Keratinocyte (primary cell): ENCODE measurements at regions not wholly inside any gene's neighbourhood (a gene's known extent, or its start where the extent isn't known, plus 50 kb on each side); places are given as distances from the start of the nearest gene placed in this dataset.

Source experiments
- DNase-seq: peaks from one replicate; pipeline ENCODE4 v3.0.0-alpha.2; 2011; ENCODE audit warnings: low read depth, missing footprints, low spot score
- FAIRE-seq: peaks from 2 replicates; lab custom pipeline; 2011; peaks lifted over from hg19 to GRCh38; lab: Jason Lieb, UNC
- H2AFZ ChIP-seq: 2 replicates; pipeline ENCODE4 v1.6.0; 2012; ENCODE audit warnings: low read length, control low read depth, inconsistent platforms; ENCODE audit not compliant: control insufficient read depth
- H3K27ac ChIP-seq: 2 replicates; pipeline ENCODE4 v1.5.1; 2011; ENCODE audit warnings: low read length; ENCODE audit not compliant: control insufficient read depth, insufficient read depth
- H3K27me3 ChIP-seq: 3 replicates; pipeline ENCODE4 v1.6.0; 2011; ENCODE audit warnings: low read length; ENCODE audit not compliant: control insufficient read depth, insufficient read depth; ENCODE audit errors: extremely low read depth
- H3K36me3 ChIP-seq, 2 experiments: 2 replicates in 1 of 2; 3 replicates in 1 of 2; pipeline ENCODE4 v1.5.1; 2011; ENCODE audit warnings: low read length in 2 of 2, mild to moderate bottlenecking in 1 of 2; ENCODE audit not compliant: control insufficient read depth in 2 of 2, insufficient read depth in 2 of 2; ENCODE audit errors: extremely low read depth in 1 of 2
- H3K4me1 ChIP-seq: 3 replicates; pipeline ENCODE4 v1.5.1; 2011; ENCODE audit warnings: low read length; ENCODE audit not compliant: control insufficient read depth, insufficient read depth; ENCODE audit errors: extremely low read depth
- H3K4me2 ChIP-seq: 3 replicates; pipeline ENCODE4 v1.6.0; 2011; ENCODE audit warnings: low read depth, low read length; ENCODE audit not compliant: control insufficient read depth, insufficient read depth; ENCODE audit errors: extremely low read depth
- H3K4me3 ChIP-seq, 3 experiments: fragments of 200-600 bp in 1 of 3; sonication (generic) in 1 of 3; 2 replicates in 2 of 3; 3 replicates in 1 of 3; pipeline ENCODE4 v1.5.1; 2011 to 2016; ENCODE audit warnings: low read length in 3 of 3, mild to moderate bottlenecking in 3 of 3, control low read depth in 2 of 3, inconsistent platforms in 1 of 3, low read depth in 1 of 3, mixed read lengths in 1 of 3, mixed run types in 1 of 3, moderate library complexity in 1 of 3; ENCODE audit not compliant: control insufficient read depth in 2 of 3, insufficient read depth in 2 of 3; ENCODE audit errors: extremely low read depth in 1 of 3
- H3K79me2 ChIP-seq: 2 replicates; pipeline ENCODE4 v1.6.0; 2012; ENCODE audit warnings: low read length; ENCODE audit not compliant: control insufficient read depth, insufficient read depth
- H3K9ac ChIP-seq: 3 replicates; pipeline ENCODE4 v1.6.0; 2011; ENCODE audit warnings: low read length; ENCODE audit not compliant: control insufficient read depth, insufficient read depth; ENCODE audit errors: extremely low read depth
- H3K9me1 ChIP-seq: 3 replicates; pipeline ENCODE4 v1.6.0; 2011; ENCODE audit warnings: low read length; ENCODE audit not compliant: control insufficient read depth, insufficient read depth; ENCODE audit errors: extremely low read depth
- H3K9me3 ChIP-seq: 2 replicates; pipeline ENCODE4 v1.5.1; 2012; ENCODE audit warnings: low read depth, low read length; ENCODE audit not compliant: control insufficient read depth
- H4K20me1 ChIP-seq: 3 replicates; pipeline ENCODE4 v1.6.0; 2011; ENCODE audit warnings: low read length; ENCODE audit not compliant: control insufficient read depth, insufficient read depth; ENCODE audit errors: extremely low read depth
- CTCF ChIP-seq, 3 experiments: IDR thresholded peaks in 1 of 3; conservative IDR thresholded peaks in 1 of 3; optimal IDR thresholded peaks in 1 of 3; 2 replicates in 2 of 3; 3 replicates in 1 of 3; pipeline versions ENCODE3 to v1.5.1; 2011; ENCODE audit warnings: low read length in 3 of 3, mild to moderate bottlenecking in 3 of 3, moderate library complexity in 2 of 3, control low read depth in 1 of 3, inconsistent platforms in 1 of 3; ENCODE audit not compliant: insufficient read depth in 2 of 3; ENCODE audit errors: extremely low read depth in 1 of 3
- EZH2 ChIP-seq: IDR thresholded peaks from one replicate; pipeline ENCODE4 v1.6.1; 2012; ENCODE audit warnings: inconsistent platforms, mild to moderate bottlenecking, low read length, moderate library complexity
- dilution Hi-C: fragments of 300-500 bp; cut with MboI; formaldehyde crosslinking; loops from one replicate; pipeline ENCODE4 v1.7.0; 2020; ENCODE audit warnings: low sequenced_read_pairs; ENCODE audit not compliant: extremely low pct_ligation_motif_present

GRCh38 chr16:80100846-80101451 lies 439.8 kb upstream of the DYNLRB2 start:
- H3K27me3 ChIP-seq: no peaks in the 10 kb centered on the region
- peaks cover 27% of the 10 kb centered on the region for H3K4me1 ChIP-seq
- FAIRE-seq (no peak), DNase-seq (no peak)
- H3K36me3 ChIP-seq: no peaks in the 10 kb centered on the region
- H3K27ac ChIP-seq: no peak overlapping the region
- H3K79me2 ChIP-seq: no peaks in the 10 kb centered on the region
- H4K20me1 ChIP-seq: no peaks in the 10 kb centered on the region
- H2AFZ ChIP-seq: no peak overlapping the region
- H3K9me1 ChIP-seq: no peaks in the 10 kb centered on the region
- H3K9ac ChIP-seq: no peak overlapping the region
- no peak overlapping the region for H3K4me2 ChIP-seq
- H3K9me3 ChIP-seq: no peaks in the 10 kb centered on the region
- H3K4me3 ChIP-seq: no peak overlapping the region
- TF ChIP-seq EZH2 (no peak), CTCF (optimal IDR thresholded peaks at IDR 0.05 in 1 of 3, IDR thresholded peaks at IDR 0.05 in 1 of 3, conservative IDR thresholded peaks at IDR 0.05 in 1 of 3; ENCODE audit: extremely low read depth in 1 of 3, insufficient read depth in 2 of 3, low read length in 3 of 3) (no peak)
- dilution Hi-C loops: no loop called here

DNA sequence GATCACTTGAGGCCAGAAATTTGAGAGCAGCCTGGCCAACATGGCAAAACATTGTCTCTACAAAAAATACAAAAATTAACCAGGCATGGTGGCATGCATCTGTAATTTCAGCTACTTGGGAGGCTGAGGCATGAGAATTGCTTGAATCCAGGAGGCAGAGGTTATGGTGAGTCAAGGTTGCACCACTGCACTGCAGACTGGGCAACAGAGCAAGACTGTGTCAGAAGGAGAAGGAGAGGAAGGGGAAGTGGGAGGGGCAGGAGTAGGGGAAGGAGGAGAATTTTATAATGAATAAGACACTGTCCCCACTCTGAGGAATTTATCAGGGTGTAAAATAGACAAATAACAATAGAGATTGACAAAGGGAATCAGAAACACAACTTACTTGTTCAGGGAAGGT lies 440.6 kb upstream of the DYNLRB2 start:
- Histone ChIP-seq H3K9ac (no peak overlapping the region), H3K27ac (no peak overlapping the region), H3K9me3 (no peaks in the 10 kb centered on the region), H3K9me1 (no peaks in the 10 kb centered on the region), H3K27me3 (no peaks in the 10 kb centered on the region), H2AFZ (no peak overlapping the region), H3K4me1 (peaks cover 21% of the 10 kb centered on the region), H3K4me2 (no peak overlapping the region), H4K20me1 (no peaks in the 10 kb centered on the region), H3K36me3 (no peaks in the 10 kb centered on the region), H3K79me2 (no peaks in the 10 kb centered on the region), H3K4me3 (no peak overlapping the region)
- FAIRE-seq (no peak), DNase-seq (no peak)
- dilution Hi-C loops: no loop called here
- TF ChIP-seq EZH2 (no peak), CTCF (optimal IDR thresholded peaks at IDR 0.05 in 1 of 3, IDR thresholded peaks at IDR 0.05 in 1 of 3, conservative IDR thresholded peaks at IDR 0.05 in 1 of 3; ENCODE audit: extremely low read depth in 1 of 3, insufficient read depth in 2 of 3, low read length in 3 of 3) (no peak)
